ENCODE measurements at regions not wholly inside any gene's neighbourhood (a gene's known extent, or its start where the extent isn't known, plus 50 kb on each side); places are given as distances from the start of the nearest gene placed in this dataset.
"Not testable (repeated sequence)": the region's sequence is repeated elsewhere in the genome, so short reads cannot be mapped to it uniquely, and the experiment has no call there.

- DNase-seq (ENCODE audit: low read depth, low spot score): no peak
Measured at GRCh38 chr2:176848844-176849243, 363.8 kb upstream of the HNRNPA3 start.

- no peak for DNase-seq (ENCODE audit: low read depth, low spot score)
Measured at GRCh38 chr2:176851200-176851888, 361.2 kb upstream of the HNRNPA3 start.

- DNase-seq (ENCODE audit: low read depth, low spot score): no peak
Measured at GRCh38 chr2:176851889-176852483, 360.6 kb upstream of the HNRNPA3 start.

GRCh38 chr2:176852667-176853066, 359.9 kb upstream of the HNRNPA3 start:
- no peak for DNase-seq (ENCODE audit: low read depth, low spot score)

GRCh38 chr2:176854062-176854461, 358.5 kb upstream of the HNRNPA3 start:
- no peak for DNase-seq (ENCODE audit: low read depth, low spot score)

- DNase-seq (ENCODE audit: low read depth, low spot score): no peak
Measured at GRCh38 chr2:176854878-176855277, 357.7 kb upstream of the HNRNPA3 start.

- DNase-seq (ENCODE audit: low read depth, low spot score): no peak
Measured at GRCh38 chr2:176856683-176857082, 355.9 kb upstream of the HNRNPA3 start.

GRCh38 chr2:176865336-176865735, 347.3 kb upstream of the HNRNPA3 start:
- DNase-seq (ENCODE audit: low read depth, low spot score): no peak

GRCh38 chr2:176872406-176872805, 340.2 kb upstream of the HNRNPA3 start:
- DNase-seq (ENCODE audit: low read depth, low spot score): no peak

GRCh38 chr2:176873403-176873802, 339.2 kb upstream of the HNRNPA3 start:
- no peak for DNase-seq (ENCODE audit: low read depth, low spot score)

GRCh38 chr2:176876493-176877103, 336.0 kb upstream of the HNRNPA3 start:
- DNase-seq (ENCODE audit: low read depth, low spot score): no peak

GRCh38 chr2:176879426-176879995, 333.1 kb upstream of the HNRNPA3 start:
- DNase-seq (ENCODE audit: low read depth, low spot score): no peak

GRCh38 chr2:176882045-176882444, 330.5 kb upstream of the HNRNPA3 start:
- DNase-seq (ENCODE audit: low read depth, low spot score): not testable (repeated sequence)

- DNase-seq (ENCODE audit: low read depth, low spot score): no peak
Measured at GRCh38 chr2:176885001-176885643, 327.5 kb upstream of the HNRNPA3 start.

- no peak for DNase-seq (ENCODE audit: low read depth, low spot score)
Measured at GRCh38 chr2:176885661-176886060, 326.9 kb upstream of the HNRNPA3 start.

- no peak for DNase-seq (ENCODE audit: low read depth, low spot score)
Measured at GRCh38 chr2:176891105-176891504, 321.5 kb upstream of the HNRNPA3 start.

- DNase-seq (ENCODE audit: low read depth, low spot score): no peak
Measured at GRCh38 chr2:176891857-176892256, 320.7 kb upstream of the HNRNPA3 start.

GRCh38 chr2:176892676-176893226, 319.8 kb upstream of the HNRNPA3 start:
- no peak for DNase-seq (ENCODE audit: low read depth, low spot score)

GRCh38 chr2:176895158-176895557, 317.4 kb upstream of the HNRNPA3 start:
- no peak for DNase-seq (ENCODE audit: low read depth, low spot score)

- DNase-seq (ENCODE audit: low read depth, low spot score): no peak
Measured at GRCh38 chr2:176902454-176902853, 310.1 kb upstream of the HNRNPA3 start.

- not testable (repeated sequence) for DNase-seq (ENCODE audit: low read depth, low spot score)
Measured at GRCh38 chr2:176904053-176904452, 308.5 kb upstream of the HNRNPA3 start.

- DNase-seq (ENCODE audit: low read depth, low spot score): no peak
Measured at GRCh38 chr2:176907341-176907740, 305.3 kb upstream of the HNRNPA3 start.
